HG03354 (cell line): ENCODE measurements at regions not wholly inside any gene's neighbourhood (a gene's known extent, or its start where the extent isn't known, plus 50 kb on each side); places are given as distances from the start of the nearest gene placed in this dataset.

Experiments
- ATAC-seq: cut with Tn5 transposase; IDR thresholded peaks from one replicate; pipeline ENCODE4 v1.9.1; 2021; ENCODE audit warnings: mild to moderate bottlenecking; ENCODE audit not compliant: unreplicated experiment, poor library complexity, severe bottlenecking

DNA sequence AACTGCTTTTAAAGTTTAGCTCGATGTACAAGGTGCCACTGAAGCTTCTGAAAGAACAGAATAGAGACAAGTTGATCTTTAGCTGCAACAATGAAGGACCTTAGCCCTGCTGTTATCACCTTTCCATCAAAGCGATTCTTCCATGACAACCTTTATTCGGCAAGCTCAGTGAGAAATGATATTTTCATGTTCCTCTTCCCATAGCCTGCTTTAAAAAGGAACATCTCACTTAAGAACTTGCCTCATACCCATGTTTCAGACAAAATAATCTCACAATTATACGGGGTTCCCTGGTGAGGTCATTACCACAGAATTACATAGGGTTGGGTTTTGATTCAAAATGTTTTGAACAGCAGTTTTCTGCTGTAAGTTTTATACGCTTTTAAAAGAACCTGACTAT, 264.2 kb downstream of the THBS2 start:
- no peak for ATAC-seq

DNA sequence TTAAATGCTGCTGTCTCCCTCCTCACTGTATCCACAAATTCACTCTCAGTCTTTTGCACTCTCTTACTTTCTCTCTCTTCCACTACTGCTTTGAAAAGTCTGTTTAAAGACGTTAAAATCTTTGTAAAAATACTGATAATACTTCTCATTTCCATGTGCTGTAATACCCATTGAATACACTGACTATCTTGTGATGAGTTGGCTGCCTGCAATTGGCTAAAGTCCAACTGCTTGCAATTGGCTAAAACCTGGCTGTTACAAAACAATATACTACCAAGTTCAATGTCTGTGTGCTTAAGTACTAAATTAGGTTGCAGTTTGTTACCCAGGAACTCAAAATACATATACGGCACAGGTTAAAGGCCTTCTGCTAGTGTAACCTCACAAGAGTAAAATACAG, 264.8 kb downstream of the THBS2 start:
- ATAC-seq, result no peak

DNA sequence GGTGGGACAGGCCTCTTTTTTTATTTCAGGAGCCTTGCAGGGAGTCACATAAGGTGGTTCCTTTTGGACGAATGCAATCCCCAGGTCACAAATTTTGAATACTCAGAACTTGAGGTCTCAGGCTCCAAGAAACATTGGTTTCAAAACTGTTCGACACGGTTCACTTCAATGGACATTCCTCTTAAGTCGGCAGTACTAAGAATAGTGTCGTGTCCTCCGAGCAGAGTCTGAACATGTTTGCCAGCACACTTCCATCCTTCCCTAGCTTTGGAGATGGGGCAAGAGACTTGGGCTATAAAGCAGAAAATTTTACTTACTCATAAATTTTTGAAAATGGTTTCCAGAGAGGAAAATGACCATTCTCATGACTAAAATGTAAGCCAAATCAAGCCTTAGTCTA, 265.4 kb downstream of the THBS2 start:
- no peak for ATAC-seq

DNA sequence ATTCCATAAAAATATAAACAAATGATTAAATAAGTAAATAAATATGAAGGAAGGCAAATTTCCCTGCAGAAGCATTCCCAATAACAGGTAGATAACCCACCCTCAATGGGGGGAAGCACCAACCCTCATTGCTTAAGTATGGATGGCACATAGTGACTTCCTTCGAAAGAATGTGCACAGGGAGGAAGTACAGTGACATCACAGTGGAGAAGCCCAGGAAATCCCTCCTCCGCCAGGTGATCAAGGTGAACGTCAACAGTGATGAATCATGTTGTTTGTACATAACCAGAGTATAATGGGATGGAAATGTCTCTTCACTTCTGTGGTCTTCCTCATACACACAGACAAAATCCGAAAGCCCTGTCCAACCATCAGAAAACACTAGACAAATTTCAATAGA, 267.9 kb downstream of the THBS2 start:
- no peak for ATAC-seq

DNA sequence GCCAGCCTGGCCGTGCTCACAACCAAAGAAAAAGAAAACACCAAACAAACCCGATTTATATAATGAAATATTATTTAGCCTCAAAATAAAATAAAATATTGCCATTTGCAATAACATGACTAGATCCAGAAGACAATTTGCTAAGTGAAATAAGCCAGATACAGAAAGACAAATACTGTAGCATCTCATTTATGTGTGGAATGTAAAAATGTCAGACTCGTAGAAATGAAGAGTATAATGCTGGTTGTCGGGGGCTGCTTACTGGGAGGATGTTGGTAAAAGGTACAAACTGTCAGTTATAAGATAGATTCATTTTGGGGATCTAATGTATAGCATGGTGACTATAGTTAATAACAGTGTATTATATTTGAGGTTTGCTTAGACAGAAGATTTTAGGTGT, 269.7 kb downstream of the THBS2 start:
- ATAC-seq, result no peak

DNA sequence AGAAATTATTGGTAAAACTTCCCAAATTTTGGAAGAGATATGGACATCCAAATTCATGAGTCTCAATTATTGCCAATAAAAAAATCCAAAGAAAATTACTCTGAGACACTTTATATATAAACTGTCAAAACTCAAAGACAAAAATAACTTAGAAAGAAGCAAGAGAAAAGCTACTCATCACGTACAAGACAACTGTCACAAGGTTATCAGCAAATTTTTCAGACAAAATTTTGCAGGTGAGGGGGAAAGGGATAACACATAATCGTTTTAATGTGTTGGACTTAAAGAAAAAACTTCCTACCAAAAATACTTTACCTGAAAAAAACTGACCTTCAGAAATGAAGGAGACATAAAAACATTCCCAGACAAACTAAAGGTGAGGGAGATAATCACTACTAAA, 272.5 kb downstream of the THBS2 start:
- no peak for ATAC-seq

DNA sequence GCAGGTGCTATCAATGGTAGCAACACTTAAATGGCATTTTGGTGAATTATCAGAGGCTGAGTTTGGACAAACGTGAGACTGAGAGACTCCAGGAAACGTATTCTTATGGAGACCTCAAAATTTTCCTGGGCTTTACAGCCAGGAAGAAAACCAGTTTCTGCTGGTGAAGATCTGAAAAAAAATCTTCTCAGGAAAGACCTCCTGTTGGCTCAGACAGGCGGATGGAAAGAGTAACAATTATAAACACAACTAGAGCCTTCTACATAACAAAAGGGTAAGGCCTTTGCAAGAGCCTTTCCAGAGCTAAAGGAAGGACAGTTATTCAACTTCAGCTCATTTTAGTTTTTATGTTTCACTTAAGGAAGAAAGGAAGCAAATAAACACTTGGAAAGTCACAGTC, 274.4 kb downstream of the THBS2 start:
- no peak for ATAC-seq

DNA sequence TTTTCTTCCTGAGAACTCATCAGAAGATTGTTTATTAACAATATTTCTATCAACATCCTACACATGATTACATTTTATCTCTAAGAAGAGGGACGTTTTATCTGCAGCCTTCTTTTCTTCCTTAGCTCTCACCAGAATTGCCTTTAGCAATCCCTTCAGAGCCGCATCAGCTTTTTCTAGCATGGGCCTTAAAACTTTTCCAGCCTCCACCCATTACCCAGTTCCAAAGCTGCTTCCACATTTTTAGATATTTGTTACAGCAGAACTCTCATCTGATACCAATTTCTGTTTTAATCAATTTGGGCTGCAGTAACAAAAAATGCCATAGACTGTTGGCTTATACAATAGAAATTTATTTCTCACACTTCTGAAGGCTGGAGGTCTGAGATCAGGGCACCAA, 281.5 kb downstream of the THBS2 start:
- no peak for ATAC-seq

DNA sequence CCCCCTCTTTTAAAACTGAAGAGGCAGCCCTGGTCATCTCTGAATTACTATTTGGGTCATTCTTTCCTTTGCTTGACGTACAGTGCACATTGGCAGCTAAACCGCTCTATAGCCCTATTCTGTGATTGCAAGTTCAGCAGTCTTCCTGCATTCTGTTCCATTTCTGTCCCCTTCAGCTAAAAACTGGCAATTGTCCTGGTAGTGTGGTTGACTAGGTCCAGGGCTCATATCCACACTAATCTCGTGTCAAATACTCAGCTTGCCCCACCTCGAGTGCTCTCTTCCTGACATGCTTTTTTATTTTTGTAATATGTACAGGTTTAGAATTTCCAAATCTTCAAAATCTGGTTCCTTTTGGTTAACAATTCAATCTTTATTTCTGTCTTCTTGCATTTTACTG, 282.1 kb downstream of the THBS2 start:
- ATAC-seq, result no peak

DNA sequence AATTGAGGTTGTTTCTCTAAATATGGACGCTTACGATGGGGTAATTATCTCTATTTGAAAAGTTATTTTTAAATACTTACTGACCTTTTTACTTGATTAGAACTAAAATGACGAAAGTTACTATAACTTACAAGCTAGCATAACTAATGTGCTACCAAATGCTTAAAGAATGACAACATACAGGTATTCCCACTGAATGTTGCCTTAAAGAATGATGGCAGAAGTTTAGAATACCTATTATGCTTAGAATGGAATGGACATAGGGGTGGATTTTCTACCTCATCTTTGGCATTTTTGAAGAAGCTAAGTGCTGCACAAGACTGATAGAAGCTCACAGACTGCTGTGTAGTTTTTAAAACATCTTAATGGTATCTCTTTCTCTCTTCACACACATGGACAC, 284.8 kb downstream of the THBS2 start:
- no peak for ATAC-seq

DNA sequence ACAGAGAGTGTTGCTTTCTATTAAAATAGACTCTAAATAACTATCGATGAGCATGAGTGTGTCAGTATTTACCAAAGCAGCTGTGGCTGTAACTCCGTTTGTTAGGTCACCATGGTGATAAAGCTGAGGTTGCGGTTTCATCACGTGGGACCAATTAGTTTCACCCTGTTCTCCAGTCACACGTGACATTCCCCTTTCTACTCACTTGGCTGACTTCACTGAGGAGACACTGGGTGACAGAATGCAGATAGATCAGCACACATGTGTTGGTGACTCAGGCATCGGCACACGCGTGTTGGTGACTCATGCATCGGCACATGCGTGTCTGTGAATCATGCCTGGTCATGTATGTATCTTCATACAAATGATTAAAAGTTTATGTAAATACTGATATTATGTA, 285.4 kb downstream of the THBS2 start:
- ATAC-seq, result no peak

DNA sequence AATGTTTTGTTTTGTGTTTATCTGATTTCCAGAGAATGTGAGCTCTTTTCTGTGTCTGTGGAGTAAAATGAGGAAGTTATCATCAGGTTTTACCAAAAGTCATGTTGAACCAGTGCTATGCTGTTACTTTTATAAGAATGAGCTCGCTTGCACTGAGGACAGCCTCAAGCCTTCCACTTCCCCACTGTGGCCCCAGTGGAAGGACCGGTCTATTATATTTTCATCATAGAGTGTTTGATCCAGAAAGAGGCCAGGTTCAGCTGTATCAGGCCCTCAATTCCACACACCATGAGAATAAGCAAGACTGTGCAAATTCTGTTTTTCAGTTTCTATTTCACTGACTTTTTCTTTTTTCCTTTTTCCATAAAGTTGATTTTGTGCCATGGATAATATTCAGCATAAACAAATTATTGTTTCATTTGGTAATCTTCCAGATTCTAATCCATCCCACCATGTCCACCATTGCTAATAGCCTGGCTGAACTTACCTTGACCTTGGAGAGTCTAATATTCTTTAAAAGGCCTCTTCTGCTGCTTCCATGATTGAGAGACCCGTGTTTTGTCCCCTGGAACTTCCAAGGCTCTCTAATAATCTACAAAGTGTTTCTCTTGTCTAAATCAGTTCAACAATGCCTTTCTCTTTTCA, 286.2 kb downstream of the THBS2 start:
- no peak for ATAC-seq

DNA sequence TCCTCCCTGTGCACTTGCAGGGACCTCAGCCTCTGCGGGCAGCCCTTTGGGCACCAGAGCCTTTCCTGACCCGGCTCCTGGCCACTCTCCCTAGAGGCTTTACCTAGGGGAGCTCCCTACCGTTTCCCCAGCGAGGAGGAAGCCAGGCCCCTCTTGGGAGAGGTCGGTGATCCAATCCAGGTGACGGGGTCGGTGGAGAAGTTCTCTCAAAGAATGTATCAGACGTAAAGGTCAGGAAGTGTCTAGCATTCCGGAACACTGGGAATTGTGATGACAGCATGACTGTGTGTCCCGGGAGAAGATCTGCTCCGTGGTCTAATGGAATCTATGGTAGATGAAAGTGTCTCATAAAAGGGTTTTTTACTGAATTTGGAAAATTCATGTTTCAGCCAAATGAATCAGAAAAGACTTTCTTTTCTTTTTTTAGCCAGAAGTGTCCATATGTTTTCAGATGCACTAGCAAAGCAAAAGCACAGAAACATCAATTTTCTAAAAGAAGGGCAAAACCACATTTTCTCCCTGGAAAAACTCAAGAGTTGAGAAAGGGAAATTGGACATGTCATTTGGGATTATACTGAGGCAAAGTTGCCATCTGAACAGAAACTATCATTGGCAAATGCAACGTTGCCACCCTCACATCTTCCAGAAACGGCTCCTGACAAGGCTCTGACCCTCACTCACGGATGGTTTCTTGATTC, 289.4 kb downstream of the THBS2 start:
- ATAC-seq, result no peak

DNA sequence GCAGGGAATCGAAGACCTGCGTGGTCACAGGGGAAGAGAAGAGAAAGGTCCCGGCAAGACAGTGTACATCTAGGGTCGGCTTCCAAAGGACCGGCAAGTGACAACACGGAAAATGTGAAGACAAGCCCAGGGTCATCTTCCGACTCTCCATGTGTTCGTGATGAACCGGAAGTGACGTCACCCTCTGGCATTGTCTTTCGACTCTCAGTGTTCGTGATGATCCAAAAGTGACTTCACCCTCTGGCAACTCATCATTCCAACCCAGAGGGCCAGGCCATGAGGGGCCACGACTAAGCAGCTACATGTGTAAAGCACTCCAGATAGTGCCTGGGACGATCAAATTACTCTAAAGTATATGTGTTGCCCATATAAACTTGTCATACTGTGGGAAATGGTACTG, 290.8 kb downstream of the THBS2 start:
- ATAC-seq, result no peak

DNA sequence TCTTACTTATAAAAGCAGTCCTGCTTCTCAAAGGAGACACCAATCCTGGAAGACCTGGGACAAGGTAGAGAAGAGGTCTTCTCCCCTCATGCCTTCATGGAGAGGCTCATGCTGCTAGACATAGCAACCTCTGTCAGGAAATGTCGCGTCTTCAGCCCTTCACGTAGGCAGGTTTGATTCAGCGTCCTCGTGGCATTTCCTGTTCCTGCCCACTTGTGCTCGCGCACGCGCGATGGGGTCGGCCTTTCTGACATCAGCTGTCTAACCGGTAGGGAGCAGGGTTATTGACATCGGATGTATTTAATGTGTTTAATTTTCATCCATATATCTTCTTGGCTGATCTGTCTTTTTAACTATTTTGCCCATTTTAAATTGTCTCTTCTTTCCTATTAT, 292.4 kb downstream of the THBS2 start:
- no peak for ATAC-seq

DNA sequence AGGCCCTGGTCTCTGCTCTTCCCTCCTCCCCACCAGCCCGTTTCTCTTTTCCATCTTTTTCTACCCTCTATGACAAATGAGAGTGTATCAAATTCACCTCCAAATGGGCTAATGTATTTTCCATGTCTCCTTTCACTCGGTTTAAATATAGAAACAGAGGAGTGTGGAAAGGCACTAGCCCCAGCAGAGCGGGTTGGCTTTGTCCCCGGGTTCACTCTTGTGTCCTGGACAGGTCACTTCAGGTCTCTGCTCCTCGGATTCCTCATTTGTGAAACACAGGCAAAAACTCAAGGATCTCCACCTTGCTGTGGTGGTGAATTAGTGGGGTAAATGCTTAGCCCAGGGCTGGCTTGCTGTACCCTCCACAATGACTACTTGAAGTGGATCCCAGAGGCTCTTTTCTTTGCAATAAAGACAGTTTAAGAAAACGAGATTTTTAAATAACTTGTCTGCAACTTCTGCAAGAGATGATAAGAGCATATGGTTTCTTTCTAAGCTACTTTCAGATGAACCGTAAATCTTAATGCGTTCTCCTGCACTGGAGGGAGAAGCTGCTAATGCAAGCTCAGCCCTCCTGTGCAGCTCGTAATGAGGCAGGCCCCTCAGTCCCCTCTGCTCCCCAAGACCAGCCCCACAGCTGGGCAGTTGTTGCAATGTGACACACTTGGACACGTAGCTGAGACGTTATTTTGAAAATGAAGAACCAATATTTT, 292.9 kb downstream of the THBS2 start:
- ATAC-seq, result no peak

DNA sequence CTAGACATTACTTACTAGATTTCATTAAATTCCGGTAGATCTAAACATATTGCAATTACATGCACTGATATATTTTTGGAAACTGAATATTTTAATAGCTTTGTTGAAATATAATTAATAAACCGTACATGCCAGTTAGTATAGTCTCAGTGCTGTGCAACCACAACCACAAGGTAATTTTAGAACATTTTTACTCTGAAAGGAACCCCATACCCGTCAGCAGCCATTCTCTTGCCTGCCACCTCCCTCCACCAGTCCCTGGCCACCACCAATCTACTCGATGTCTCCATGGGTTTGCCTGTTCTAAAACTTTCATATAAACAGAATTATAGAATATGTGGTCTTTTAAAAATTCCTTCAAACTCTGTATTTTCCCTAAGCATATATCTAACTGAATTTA, 293.9 kb downstream of the THBS2 start:
- no peak for ATAC-seq

DNA sequence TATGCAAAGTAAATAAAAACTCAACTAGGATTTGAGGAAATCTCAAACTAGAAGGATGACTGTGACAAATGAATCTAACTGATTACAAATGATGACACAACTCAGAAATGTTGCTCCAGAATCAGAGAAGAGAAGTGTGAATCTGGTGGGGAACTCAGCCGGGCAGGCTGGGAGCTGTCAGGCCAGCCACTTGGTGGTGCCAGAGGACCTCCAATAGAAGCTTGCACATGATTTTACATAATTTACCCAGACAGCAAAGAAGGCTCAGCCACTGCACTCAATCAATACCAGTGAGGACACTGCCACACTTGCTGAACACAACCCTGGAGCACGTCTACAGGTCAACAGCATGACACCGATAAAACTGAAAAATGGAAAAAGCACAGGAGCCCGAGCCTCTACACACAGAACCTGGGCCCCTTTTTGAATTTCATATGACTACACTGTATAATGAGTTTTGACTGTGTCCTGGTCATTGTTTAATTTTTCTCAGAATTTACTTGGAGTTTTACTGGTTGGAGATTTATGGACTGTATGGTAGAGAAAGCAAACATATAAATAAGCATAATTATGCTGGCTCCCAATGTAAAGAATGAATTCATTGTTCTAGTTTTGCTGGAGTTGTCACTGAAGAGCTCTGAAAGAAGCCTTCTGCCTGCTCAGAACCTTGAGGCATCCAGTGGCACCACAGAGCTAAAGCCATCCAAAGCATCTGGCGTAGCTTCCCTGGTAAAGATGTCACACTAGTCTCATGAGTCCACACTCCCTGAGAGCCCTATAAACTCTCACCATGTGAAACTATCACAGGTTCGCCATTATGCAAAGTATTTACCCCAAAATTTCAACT, 296.5 kb downstream of the THBS2 start:
- ATAC-seq, result peak; percentile 82

DNA sequence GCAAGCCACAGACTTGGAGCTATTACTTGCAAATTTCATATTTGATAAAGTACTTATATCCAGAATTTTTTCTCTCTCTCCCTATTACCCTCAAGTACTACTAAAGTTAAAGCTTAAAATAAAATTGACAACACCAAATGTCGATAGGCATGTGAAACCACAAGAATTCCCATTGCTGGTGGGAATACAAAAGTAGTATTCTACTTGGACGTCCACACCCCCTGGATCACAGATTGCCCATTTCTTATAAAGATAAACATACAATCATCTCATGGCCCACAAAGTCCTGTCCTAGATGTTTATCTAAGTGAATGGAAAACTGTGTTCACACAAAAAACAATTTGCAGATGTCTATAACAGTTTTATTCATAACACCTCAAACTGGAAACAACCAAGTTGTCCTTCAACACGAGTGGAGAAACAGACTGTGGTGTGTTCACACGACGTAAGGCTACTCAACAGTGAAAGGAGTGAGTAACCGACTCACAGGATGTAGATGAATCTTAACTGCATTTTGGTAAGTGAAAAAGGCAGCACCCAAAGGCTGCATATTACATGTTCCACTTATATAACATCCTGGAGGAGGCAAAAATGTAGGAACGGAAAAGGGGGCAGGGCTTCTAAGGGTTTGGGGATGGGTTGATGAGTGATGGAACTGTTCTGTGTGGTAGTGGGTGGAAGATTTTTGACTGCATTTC, 297.4 kb downstream of the THBS2 start:
- ATAC-seq, result peak; percentile 5

DNA sequence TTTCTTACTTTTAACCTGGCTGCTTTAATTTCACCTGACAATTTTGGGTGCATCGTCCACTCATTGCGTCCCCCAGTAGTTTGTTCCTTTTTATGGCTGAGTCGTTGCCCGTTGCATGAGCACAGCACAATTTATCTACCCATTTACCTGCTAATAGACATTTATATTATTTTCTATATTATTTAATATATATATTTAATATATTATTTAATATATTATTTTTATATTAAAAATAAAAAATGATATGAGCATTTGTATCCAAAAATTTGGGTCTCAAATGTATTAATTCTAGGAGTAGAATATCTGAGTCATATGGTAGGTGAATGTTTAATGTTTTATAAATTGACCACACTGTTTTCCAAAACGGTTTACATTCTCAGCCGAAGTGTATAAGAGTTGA, 300.2 kb downstream of the THBS2 start:
- ATAC-seq, result no peak
